BLaER1 (cell line): ENCODE measurements at regions not wholly inside any gene's neighbourhood (a gene's known extent, or its start where the extent isn't known, plus 50 kb on each side); places are given as distances from the start of the nearest gene placed in this dataset.

Experiments
- H3K27ac ChIP-seq: shearing (Covaris generic); formaldehyde crosslinking; 2 replicates; pipeline ENCODE4 v1.8.1; 2022
- H3K27me3 ChIP-seq: shearing (Covaris generic); formaldehyde crosslinking; 2 replicates; pipeline ENCODE4 v1.8.1; 2022
- H3K36me3 ChIP-seq: shearing (Covaris generic); formaldehyde crosslinking; 2 replicates; pipeline ENCODE4 v1.8.1; 2022
- H3K4me1 ChIP-seq: shearing (Covaris generic); formaldehyde crosslinking; 2 replicates; pipeline ENCODE4 v1.8.1; 2022
- H3K4me2 ChIP-seq: shearing (Covaris generic); formaldehyde crosslinking; 2 replicates; pipeline ENCODE4 v1.8.1; 2022
- H3K4me3 ChIP-seq: shearing (Covaris generic); formaldehyde crosslinking; 2 replicates; pipeline ENCODE4 v1.8.1; 2022
- H3K9ac ChIP-seq: shearing (Covaris generic); formaldehyde crosslinking; 2 replicates; pipeline ENCODE4 v1.8.1; 2022
- H3K9me3 ChIP-seq: shearing (Covaris generic); formaldehyde crosslinking; 2 replicates; pipeline ENCODE4 v1.8.1; 2022
- H4K20me1 ChIP-seq: shearing (Covaris generic); formaldehyde crosslinking; 2 replicates; pipeline ENCODE4 v1.8.1; 2022
- Cebpa-rat ChIP-seq: shearing (Covaris generic); IDR thresholded peaks from 2 replicates; pipeline ENCODE4 v1.8.1; 2022

- Histone ChIP-seq H3K36me3 (no peaks in the 10 kb centered on the region), H3K9ac (no peak overlapping the region), H4K20me1 (no peaks in the 10 kb centered on the region), H3K27me3 (no peaks in the 10 kb centered on the region), H3K27ac (no peak overlapping the region), H3K4me2 (no peak overlapping the region), H3K4me3 (no peak overlapping the region), H3K4me1 (no peaks in the 10 kb centered on the region), H3K9me3 (no peaks in the 10 kb centered on the region)
- no peak for TF ChIP-seq Cebpa-rat
These were observed 876.3 kb downstream of the FAM181B start for GRCh38 chr11:81857386-81857785.

DNA sequence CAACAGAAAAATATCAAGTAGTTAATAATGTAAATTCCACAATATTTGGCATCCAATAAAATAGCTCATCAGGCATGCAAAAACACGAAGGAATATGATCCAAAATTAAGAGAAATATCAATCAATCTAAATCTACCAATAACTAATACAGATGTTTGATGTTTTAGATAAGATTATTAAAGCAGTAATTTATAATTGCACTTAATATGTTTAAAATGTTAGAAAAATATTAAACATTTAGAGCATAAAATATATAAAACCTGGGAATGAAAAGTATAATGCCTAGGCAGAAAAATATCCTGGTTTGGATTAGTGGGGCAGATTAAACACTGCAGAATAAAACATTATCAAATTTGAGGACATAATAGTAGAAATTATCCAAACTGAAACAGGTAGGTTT, 879.9 kb downstream of the FAM181B start:
- H3K4me3 ChIP-seq = no peak overlapping the region
- no peaks in the 10 kb centered on the region for H3K36me3 ChIP-seq
- no peak for TF ChIP-seq Cebpa-rat
- H3K27ac ChIP-seq = no peak overlapping the region
- no peak overlapping the region for H3K9ac ChIP-seq
- no peaks in the 10 kb centered on the region for H3K27me3 ChIP-seq
- no peak overlapping the region for H3K4me2 ChIP-seq
- H3K9me3 ChIP-seq = no peaks in the 10 kb centered on the region
- H4K20me1 ChIP-seq = no peaks in the 10 kb centered on the region
- H3K4me1 ChIP-seq = no peaks in the 10 kb centered on the region

DNA sequence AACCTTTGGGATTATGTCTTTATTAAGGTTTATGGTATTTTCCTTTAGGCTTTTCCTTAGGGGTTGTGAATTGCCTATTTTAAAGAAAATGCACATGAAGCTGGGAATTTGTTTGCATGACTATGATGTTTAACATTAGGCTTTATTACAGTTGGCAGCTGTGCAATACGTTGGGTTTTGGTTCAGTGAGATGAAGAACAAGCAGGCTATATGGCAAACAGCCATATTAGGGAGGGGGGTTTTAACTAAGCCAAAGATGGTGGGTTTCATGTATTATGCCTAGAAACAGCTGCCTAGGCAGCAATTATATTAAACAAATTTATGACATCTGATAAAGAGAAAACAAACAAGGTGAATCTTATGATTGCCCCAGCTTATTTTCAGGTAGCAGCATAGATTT, 880.8 kb downstream of the FAM181B start:
- no peak for TF ChIP-seq Cebpa-rat
- Histone ChIP-seq H3K27me3 (no peaks in the 10 kb centered on the region), H4K20me1 (no peaks in the 10 kb centered on the region), H3K4me2 (no peak overlapping the region), H3K36me3 (no peaks in the 10 kb centered on the region), H3K9ac (no peak overlapping the region), H3K4me3 (no peak overlapping the region), H3K27ac (no peak overlapping the region), H3K4me1 (no peaks in the 10 kb centered on the region), H3K9me3 (no peaks in the 10 kb centered on the region)

GRCh38 chr11:81840380-81840779, 893.3 kb downstream of the FAM181B start:
- H3K4me1 ChIP-seq = no peaks in the 10 kb centered on the region
- no peaks in the 10 kb centered on the region for H4K20me1 ChIP-seq
- H3K4me2 ChIP-seq = no peak overlapping the region
- no peak overlapping the region for H3K9ac ChIP-seq
- no peak overlapping the region for H3K4me3 ChIP-seq
- TF ChIP-seq Cebpa-rat = no peak
- H3K27ac ChIP-seq = no peak overlapping the region
- no peaks in the 10 kb centered on the region for H3K36me3 ChIP-seq
- H3K9me3 ChIP-seq = no peaks in the 10 kb centered on the region
- no peaks in the 10 kb centered on the region for H3K27me3 ChIP-seq

DNA sequence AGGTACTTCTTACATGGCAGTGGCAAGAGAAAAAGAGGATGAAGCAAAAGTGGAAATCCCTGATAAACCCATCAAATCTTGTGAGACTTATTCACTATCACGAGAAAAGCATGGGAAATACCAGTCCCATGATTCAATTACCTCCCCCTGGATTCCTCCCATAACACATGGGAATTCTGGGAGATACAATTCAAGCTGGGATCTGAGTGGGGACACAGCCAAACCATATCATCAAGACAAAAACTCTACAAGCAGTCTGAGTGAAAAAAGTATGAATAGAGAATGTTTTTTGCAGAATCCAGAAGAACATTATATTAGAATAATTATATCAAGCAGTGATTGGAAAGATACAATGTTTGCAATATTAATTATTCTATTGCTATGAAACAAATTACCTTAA, 893.7 kb downstream of the FAM181B start:
- H3K4me3 ChIP-seq = no peak overlapping the region
- H3K27ac ChIP-seq = no peak overlapping the region
- no peak overlapping the region for H3K9ac ChIP-seq
- no peaks in the 10 kb centered on the region for H3K36me3 ChIP-seq
- H3K4me2 ChIP-seq = no peak overlapping the region
- H4K20me1 ChIP-seq = no peaks in the 10 kb centered on the region
- no peaks in the 10 kb centered on the region for H3K27me3 ChIP-seq
- no peak for TF ChIP-seq Cebpa-rat
- no peaks in the 10 kb centered on the region for H3K4me1 ChIP-seq
- H3K9me3 ChIP-seq = no peaks in the 10 kb centered on the region

- H3K27me3 ChIP-seq = no peaks in the 10 kb centered on the region
- H3K9ac ChIP-seq = no peak overlapping the region
- no peaks in the 10 kb centered on the region for H3K36me3 ChIP-seq
- H4K20me1 ChIP-seq = no peaks in the 10 kb centered on the region
- H3K4me3 ChIP-seq = no peak overlapping the region
- H3K4me1 ChIP-seq = no peaks in the 10 kb centered on the region
- H3K4me2 ChIP-seq = no peak overlapping the region
- no peak overlapping the region for H3K27ac ChIP-seq
- no peaks in the 10 kb centered on the region for H3K9me3 ChIP-seq
- no peak for TF ChIP-seq Cebpa-rat
These were observed 894.6 kb downstream of the FAM181B start for GRCh38 chr11:81839016-81839415.

- no peak for TF ChIP-seq Cebpa-rat
- Histone ChIP-seq H3K9ac (no peak overlapping the region), H3K4me2 (no peak overlapping the region), H3K4me1 (no peaks in the 10 kb centered on the region), H3K4me3 (no peak overlapping the region), H3K36me3 (no peaks in the 10 kb centered on the region), H3K27ac (no peak overlapping the region), H3K9me3 (no peaks in the 10 kb centered on the region), H4K20me1 (no peaks in the 10 kb centered on the region), H3K27me3 (no peaks in the 10 kb centered on the region)
These were observed 903.7 kb downstream of the FAM181B start for GRCh38 chr11:81829976-81830375.

GRCh38 chr11:81825346-81825745, 908.3 kb downstream of the FAM181B start:
- H3K9me3 ChIP-seq = no peaks in the 10 kb centered on the region
- H3K4me1 ChIP-seq = no peaks in the 10 kb centered on the region
- H3K4me2 ChIP-seq = no peak overlapping the region
- no peaks in the 10 kb centered on the region for H3K27me3 ChIP-seq
- no peaks in the 10 kb centered on the region for H3K36me3 ChIP-seq
- no peak overlapping the region for H3K4me3 ChIP-seq
- no peak for TF ChIP-seq Cebpa-rat
- H4K20me1 ChIP-seq = no peaks in the 10 kb centered on the region
- no peak overlapping the region for H3K9ac ChIP-seq
- no peak overlapping the region for H3K27ac ChIP-seq

- Histone ChIP-seq H3K4me2 (no peak overlapping the region), H3K27ac (no peak overlapping the region), H4K20me1 (no peaks in the 10 kb centered on the region), H3K9ac (no peak overlapping the region), H3K9me3 (no peaks in the 10 kb centered on the region), H3K27me3 (no peaks in the 10 kb centered on the region), H3K4me3 (no peak overlapping the region), H3K36me3 (no peaks in the 10 kb centered on the region), H3K4me1 (no peaks in the 10 kb centered on the region)
- TF ChIP-seq Cebpa-rat = no peak
These were observed 914.2 kb downstream of the FAM181B start for GRCh38 chr11:81819462-81819861.

DNA sequence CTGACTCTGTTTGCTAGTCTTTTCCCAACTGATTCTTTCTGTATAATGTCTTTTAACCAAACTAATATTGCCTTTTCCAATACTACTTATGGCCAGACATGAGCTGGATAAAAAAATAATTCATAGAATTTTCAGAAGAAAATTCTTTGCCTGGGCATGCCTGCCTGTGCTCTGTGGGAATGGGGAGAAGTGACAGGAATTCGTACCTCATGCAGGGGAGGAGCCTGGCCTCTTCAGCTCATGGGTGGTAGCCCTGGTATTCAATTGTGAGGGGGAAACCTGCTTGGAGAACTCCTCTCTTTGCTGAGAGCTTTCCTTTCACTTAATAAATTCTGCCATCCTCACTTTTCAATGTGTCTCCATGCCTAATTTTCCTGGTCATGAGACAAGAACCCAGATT, 928.8 kb downstream of the FAM181B start:
- Histone ChIP-seq H3K4me2 (no peak overlapping the region), H3K4me3 (no peak overlapping the region), H4K20me1 (no peaks in the 10 kb centered on the region)

DNA sequence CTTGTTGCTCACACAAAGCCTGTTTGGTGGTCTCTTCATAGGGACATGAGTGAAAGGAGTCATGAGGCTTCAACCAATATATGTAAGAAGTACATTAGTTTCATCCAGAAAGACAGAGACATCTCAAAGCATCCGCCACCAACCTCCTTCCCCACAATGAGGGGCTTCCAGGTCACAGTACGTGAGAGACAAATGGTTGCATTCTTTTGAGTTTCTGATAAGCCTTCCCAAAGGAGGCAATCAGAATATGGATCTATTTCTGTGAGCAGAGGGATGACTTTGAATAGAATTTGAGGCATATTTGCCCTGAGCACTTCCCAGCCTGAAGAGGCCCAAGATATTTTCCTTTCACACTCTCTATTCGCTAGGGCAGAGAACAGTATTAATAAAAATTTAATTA, 931.1 kb downstream of the FAM181B start:
- H3K4me3 ChIP-seq = no peak overlapping the region
- H3K27me3 ChIP-seq = no peaks in the 10 kb centered on the region
- no peak overlapping the region for H3K27ac ChIP-seq
- no peaks in the 10 kb centered on the region for H3K9me3 ChIP-seq
- H3K4me2 ChIP-seq = no peak overlapping the region
- no peak for TF ChIP-seq Cebpa-rat
- no peaks in the 10 kb centered on the region for H4K20me1 ChIP-seq
- H3K4me1 ChIP-seq = no peaks in the 10 kb centered on the region
- no peaks in the 10 kb centered on the region for H3K36me3 ChIP-seq
- no peak overlapping the region for H3K9ac ChIP-seq

More for the DNA sequence above, 928.8 kb downstream of the FAM181B start:
- H3K36me3 ChIP-seq = no peaks in the 10 kb centered on the region
- no peaks in the 10 kb centered on the region for H3K9me3 ChIP-seq
- no peak for TF ChIP-seq Cebpa-rat
- H3K4me1 ChIP-seq = no peaks in the 10 kb centered on the region
- H3K9ac ChIP-seq = no peak overlapping the region
- H3K27me3 ChIP-seq = no peaks in the 10 kb centered on the region
- no peak overlapping the region for H3K27ac ChIP-seq
